ENCODE measurements at regions not wholly inside any gene's neighbourhood (a gene's known extent, or its start where the extent isn't known, plus 50 kb on each side); places are given as distances from the start of the nearest gene placed in this dataset.

- no peak for DNase-seq
Measured at GRCh38 chr22:47335958-47336357, 573.5 kb downstream of the TBC1D22A start.

GRCh38 chr22:47335460-47335859, 573.0 kb downstream of the TBC1D22A start:
- no peak for DNase-seq

- DNase-seq = no peak
Measured at GRCh38 chr22:47334601-47335000, 572.2 kb downstream of the TBC1D22A start.

- DNase-seq = no peak
Measured at GRCh38 chr22:47333625-47334024, 571.2 kb downstream of the TBC1D22A start.

- DNase-seq = no peak
Measured at GRCh38 chr22:47332246-47332980, 570.0 kb downstream of the TBC1D22A start.

- no peak for DNase-seq
Measured at GRCh38 chr22:47331750-47332149, 569.3 kb downstream of the TBC1D22A start.

- DNase-seq = no peak
Measured at GRCh38 chr22:47329727-47330650, 567.5 kb downstream of the TBC1D22A start.

GRCh38 chr22:47328550-47329243, 566.2 kb downstream of the TBC1D22A start:
- DNase-seq = no peak

- DNase-seq = no peak
Measured at GRCh38 chr22:47327241-47327640, 564.8 kb downstream of the TBC1D22A start.

- DNase-seq = no peak
Measured at GRCh38 chr22:47325249-47325648, 562.8 kb downstream of the TBC1D22A start.

GRCh38 chr22:47324435-47324990, 562.1 kb downstream of the TBC1D22A start:
- no peak for DNase-seq

- DNase-seq = no peak
Measured at GRCh38 chr22:47323518-47323917, 561.1 kb downstream of the TBC1D22A start.

GRCh38 chr22:47322854-47323253, 560.4 kb downstream of the TBC1D22A start:
- no peak for DNase-seq

- DNase-seq = no peak
Measured at GRCh38 chr22:47320560-47320959, 558.1 kb downstream of the TBC1D22A start.

- no peak for DNase-seq
Measured at GRCh38 chr22:47318041-47318737, 555.7 kb downstream of the TBC1D22A start.

- DNase-seq = no peak
Measured at GRCh38 chr22:47315862-47316419, 553.5 kb downstream of the TBC1D22A start.

- DNase-seq = no peak
Measured at GRCh38 chr22:47310601-47311000, 548.2 kb downstream of the TBC1D22A start.

GRCh38 chr22:47309946-47310345, 547.5 kb downstream of the TBC1D22A start:
- no peak for DNase-seq

GRCh38 chr22:47309476-47309875, 547.0 kb downstream of the TBC1D22A start:
- no peak for DNase-seq

GRCh38 chr22:47308886-47309285, 546.4 kb downstream of the TBC1D22A start:
- no peak for DNase-seq

GRCh38 chr22:47307822-47308221, 545.4 kb downstream of the TBC1D22A start:
- DNase-seq = no peak

- no peak for DNase-seq
Measured at GRCh38 chr22:47307326-47307725, 544.9 kb downstream of the TBC1D22A start.

All from NCI-H1048 (cell line).